HCT116 (cell line): ENCODE measurements at regions not wholly inside any gene's neighbourhood (a gene's known extent, or its start where the extent isn't known, plus 50 kb on each side); places are given as distances from the start of the nearest gene placed in this dataset.
"Not testable (repeated sequence)": the region's sequence is repeated elsewhere in the genome, so short reads cannot be mapped to it uniquely, and the experiment has no call there.

Source experiments
- ATAC-seq: fragments of 200-7000 bp; cut with Tn5 transposase; 2 replicates; pipeline ENCODE4 v1.9.1; 2020; ENCODE audit warnings: mild to moderate bottlenecking, moderate library complexity
- BruUV-seq: library from RNA; stranded (reverse); fragments of 400-500 nt; replicated peaks from 2 replicates; lab custom pipeline; 2021; lab: Mats Ljungman, UMichigan
- CTCF ChIA-PET: fragments of 300-600 bp; sonication (Branson Sonifier 250); formaldehyde crosslinking; loops from one replicate; lab custom pipeline; 2021; ENCODE audit warnings: antibody characterized with exemption; lab: Charles Lee
- POLR2A ChIA-PET: fragments of 300-600, 350-600 bp; sonication (Branson Sonifier 250); formaldehyde crosslinking; loops from one replicate; lab custom pipeline; 2021; ENCODE audit warnings: antibody characterized with exemption; lab: Charles Lee
- RAD21 ChIA-PET, 2 experiments: fragments of 300-600 bp; sonication (Branson Sonifier 250); formaldehyde crosslinking; loops; one replicate each; lab custom pipeline; 2023; ENCODE audit warnings: low total read pairs in 2 of 2; ENCODE audit not compliant: uncharacterized antibody in 2 of 2, unreplicated experiment in 2 of 2, low non-redundant PET in 1 of 2; lab: Charles Lee
- DNase-seq: peaks from one replicate; pipeline ENCODE4 v3.0.0-alpha.2; 2010; ENCODE audit warnings: low read depth, low spot score
- H2AFZ ChIP-seq: fragments of 200-600 bp; shearing (Covaris generic), sonication (generic); 2 replicates; pipeline ENCODE4 v1.6.1; 2017; ENCODE audit warnings: low read depth, mixed run types, mixed read lengths, antibody characterized with exemption, low read length; ENCODE audit not compliant: poor library complexity, severe bottlenecking
- H3K27ac ChIP-seq: 2 replicates; pipeline ENCODE4 v1.5.1; 2012; ENCODE audit warnings: low read depth, low read length
- H3K27me3 ChIP-seq: fragments of 200-600 bp; sonication (generic); 2 replicates; pipeline ENCODE4 v1.6.1; 2016; ENCODE audit warnings: mixed run types, low read length, mixed read lengths; ENCODE audit not compliant: insufficient read depth
- H3K36me3 ChIP-seq, 2 experiments: fragments of 200-500 bp in 1 of 2; fragments of 200-600 bp in 1 of 2; sonication (Bioruptor generic) in 1 of 2; sonication (generic) in 1 of 2; 2 replicates each; pipeline versions ENCODE4 v1.5.1 to v1.6.1; 2014 to 2016; ENCODE audit warnings: low read length in 2 of 2, inconsistent platforms in 1 of 2, mixed read lengths in 1 of 2, mixed run types in 1 of 2; ENCODE audit not compliant: insufficient read depth in 2 of 2, control insufficient read depth in 1 of 2
- H3K4me1 ChIP-seq, 2 experiments: fragments of 200-600 bp in 1 of 2; sonication (generic) in 1 of 2; 2 replicates each; pipeline versions ENCODE4 v1.5.1 to v1.6.1; 2012 to 2017; ENCODE audit warnings: low read length in 2 of 2, inconsistent platforms in 1 of 2, mild to moderate bottlenecking in 1 of 2, mixed read lengths in 1 of 2, mixed run types in 1 of 2, moderate library complexity in 1 of 2; ENCODE audit not compliant: insufficient read depth in 2 of 2, control insufficient read depth in 1 of 2
- H3K4me2 ChIP-seq: fragments of 200-600 bp; sonication (generic); 2 replicates; pipeline ENCODE4 v1.6.1; 2017; ENCODE audit warnings: mixed run types, low read length, mixed read lengths
- H3K4me3 ChIP-seq, 2 experiments: fragments of 200-600 bp in 1 of 2; sonication (generic) in 1 of 2; replicated peaks in 1 of 2; 2 replicates each; pipeline ENCODE4 v1.5.1; 2011 to 2016; ENCODE audit warnings: low read length in 2 of 2, control low read depth in 1 of 2, low read depth in 1 of 2, mild to moderate bottlenecking in 1 of 2, mixed read lengths in 1 of 2, mixed run types in 1 of 2
- H3K79me2 ChIP-seq: fragments of 200-600 bp; sonication (generic); 2 replicates; pipeline ENCODE4 v1.6.1; 2017; ENCODE audit warnings: mild to moderate bottlenecking, mixed run types, low read length, moderate library complexity, mixed read lengths; ENCODE audit not compliant: insufficient read depth
- H3K9ac ChIP-seq: fragments of 200-600 bp; sonication (generic); 2 replicates; pipeline ENCODE4 v1.6.1; 2016; ENCODE audit warnings: low read length, mixed read lengths
- H3K9me2 ChIP-seq: fragments of 200-600 bp; sonication (generic), shearing (Covaris generic); 2 replicates; pipeline ENCODE4 v1.6.1; 2017; ENCODE audit warnings: mixed run types, mild to moderate bottlenecking, moderate library complexity; ENCODE audit not compliant: insufficient read depth
- H3K9me3 ChIP-seq, 2 experiments: fragments of 200-500 bp in 1 of 2; fragments of 200-600 bp in 1 of 2; sonication (Bioruptor generic) in 1 of 2; sonication (generic) in 1 of 2; 2 replicates each; pipeline ENCODE4 v1.6.1; 2014 to 2017; ENCODE audit warnings: low read length in 2 of 2, mixed read lengths in 2 of 2, inconsistent platforms in 1 of 2, low read depth in 1 of 2, mild to moderate bottlenecking in 1 of 2, mixed run types in 1 of 2, moderate library complexity in 1 of 2; ENCODE audit not compliant: control insufficient read depth in 1 of 2, insufficient read depth in 1 of 2
- H4K20me1 ChIP-seq: fragments of 200-600 bp; sonication (generic), shearing (Covaris generic); 2 replicates; pipeline ENCODE4 v1.6.1; 2017; ENCODE audit warnings: mixed run types, mild to moderate bottlenecking, moderate library complexity; ENCODE audit not compliant: insufficient read depth
- CEBPB ChIP-seq: IDR thresholded peaks from 2 replicates; pipeline ENCODE4 v1.6.1; 2012; ENCODE audit warnings: low read depth
- RAD21 ChIP-seq: IDR thresholded peaks from 2 replicates; pipeline ENCODE4 v1.6.1; 2012; ENCODE audit warnings: low read depth, mild to moderate bottlenecking
- TCF7L2 ChIP-seq: IDR thresholded peaks from 2 replicates; pipeline ENCODE4 v1.7.0; 2011; ENCODE audit warnings: borderline replicate concordance, inconsistent platforms; ENCODE audit not compliant: insufficient read depth, insufficient read length; ENCODE audit errors: extremely low read depth
- ZFX ChIP-seq: fragments of 450-650 bp; IDR thresholded peaks from 2 replicates; pipeline ENCODE4 v1.6.1; 2017
- intact Hi-C: fragments of 100-400 bp; cut with micrococcal nuclease; formaldehyde crosslinking; loops from 2 replicates; pipeline ENCODE4 v1.10.0; 2022
- TF ChIP-seq, protein P1 (sequence below): IDR thresholded peaks from 2 replicates; pipeline ENCODE4 v1.6.1; 2012

GRCh38 chr5:58161889-58162288, 298.0 kb downstream of the PLK2 start:
- CTCF ChIA-PET, H3K27me3 ChIP-seq, H3K4me2 ChIP-seq, POLR2A ChIA-PET, H3K36me3 ChIP-seq, H3K27ac ChIP-seq, H3K9me3 ChIP-seq, H3K4me3 ChIP-seq, H4K20me1 ChIP-seq, H3K9ac ChIP-seq, DNase-seq, H3K9me2 ChIP-seq, H3K79me2 ChIP-seq, H3K4me1 ChIP-seq, RAD21 ChIA-PET, H2AFZ ChIP-seq, intact Hi-C loops, BruUV-seq, ATAC-seq: not testable (repeated sequence)

DNA sequence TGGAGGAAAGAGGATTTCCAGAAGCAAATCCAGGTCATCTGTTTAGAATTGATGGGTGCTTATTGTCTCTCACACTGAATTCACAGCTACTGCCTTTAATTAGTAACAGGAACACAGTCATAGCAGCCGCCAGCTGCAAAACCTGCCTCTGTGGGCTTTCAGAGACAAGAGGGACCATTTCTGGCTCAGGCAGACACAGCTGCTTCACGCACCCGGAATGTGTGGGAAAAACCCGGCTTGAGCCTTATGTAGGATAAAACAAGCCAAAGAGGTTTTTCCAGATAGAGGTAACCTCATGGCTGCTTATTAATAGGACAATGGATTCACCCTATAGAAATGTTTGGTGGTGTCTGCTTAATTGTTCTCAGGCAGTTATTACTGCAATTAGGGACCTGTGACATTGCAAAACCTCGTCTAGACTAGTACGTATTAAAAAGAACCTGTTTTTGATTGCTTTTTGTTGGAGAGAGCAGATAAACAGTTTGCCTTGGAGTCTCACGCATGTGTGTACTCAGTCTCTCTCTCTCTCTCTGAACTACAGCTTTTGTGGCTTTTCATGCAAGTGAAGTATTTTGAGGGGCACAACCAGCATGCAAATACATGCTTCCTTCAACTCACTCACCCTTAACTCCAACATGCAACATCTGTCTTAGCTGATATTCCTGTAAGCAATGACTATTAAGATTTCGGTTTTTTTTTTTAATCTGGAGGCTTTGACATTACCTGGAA, 302.7 kb downstream of the PLK2 start:
- ATAC-seq: no peak
- RAD21 ChIA-PET: no interaction called here
- Histone ChIP-seq H3K9ac (no peak overlapping the region), H3K27ac (no peak overlapping the region), H3K4me2 (no peak overlapping the region), H4K20me1 (no peaks in the 10 kb centered on the region), H2AFZ (no peak overlapping the region), H3K4me1 (no peaks in the 10 kb centered on the region), H3K9me2 (no peaks in the 10 kb centered on the region), H3K27me3 (no peaks in the 10 kb centered on the region), H3K79me2 (no peaks in the 10 kb centered on the region)
- no TSS peak for BruUV-seq
- DNase-seq: no peak
- CTCF ChIA-PET: no interaction called here
- intact Hi-C loops: no loop called here
- POLR2A ChIA-PET: no interaction called here
- TF ChIP-seq ZFX (no peak), TCF7L2 (no peak), RAD21 (no peak), CEBPB (no peak)
- TF ChIP-seq, protein P1, sequence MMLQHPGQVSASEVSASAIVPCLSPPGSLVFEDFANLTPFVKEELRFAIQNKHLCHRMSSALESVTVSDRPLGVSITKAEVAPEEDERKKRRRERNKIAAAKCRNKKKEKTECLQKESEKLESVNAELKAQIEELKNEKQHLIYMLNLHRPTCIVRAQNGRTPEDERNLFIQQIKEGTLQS: no peak
- TF ChIP-seq, all 23 proteins: peak for 0
- no peak overlapping the region for H3K4me3 ChIP-seq
- no peaks in the 10 kb centered on the region for H3K36me3 ChIP-seq
- no peaks in the 10 kb centered on the region for H3K9me3 ChIP-seq
